Left kidney (tissue), 1 donor: ENCODE measurements at regions not wholly inside any gene's neighbourhood (a gene's known extent, or its start where the extent isn't known, plus 50 kb on each side); places are given as distances from the start of the nearest gene placed in this dataset.
"Not testable (repeated sequence)": the region's sequence is repeated elsewhere in the genome, so short reads cannot be mapped to it uniquely, and the experiment has no call there.

ENCODE experiments used
- DNase-seq: peaks from one replicate; pipeline ENCODE4 v3.0.0-alpha.2; 2013

- DNase-seq, result no peak
Observed at GRCh38 chr6:166806217-166806838, 150.0 kb downstream of the RNASET2 start.

- DNase-seq, result no peak
Observed at GRCh38 chr6:166803471-166803870, 152.9 kb downstream of the RNASET2 start.

GRCh38 chr6:166802401-166802800 is 153.9 kb downstream of the RNASET2 start:
- DNase-seq, result no peak

- no peak for DNase-seq
Observed at GRCh38 chr6:166800137-166800536, 156.2 kb downstream of the RNASET2 start.

GRCh38 chr6:166798652-166799051 is 157.7 kb downstream of the RNASET2 start:
- DNase-seq, result no peak

GRCh38 chr6:166796610-166797009 is 159.7 kb downstream of the RNASET2 start:
- DNase-seq, result no peak

- DNase-seq, result no peak
Observed at GRCh38 chr6:166795879-166796278, 160.5 kb downstream of the RNASET2 start.

GRCh38 chr6:166790808-166791207 is 163.8 kb upstream of the RPS6KA2 start:
- not testable (repeated sequence) for DNase-seq

GRCh38 chr6:166788846-166789529 is 161.9 kb upstream of the RPS6KA2 start:
- DNase-seq, result not testable (repeated sequence)

- DNase-seq, result peak; percentile 67
Observed at GRCh38 chr6:166786704-166787293, 159.7 kb upstream of the RPS6KA2 start.

GRCh38 chr6:166785131-166785530 is 158.1 kb upstream of the RPS6KA2 start:
- DNase-seq, result no peak

GRCh38 chr6:166784691-166785090 is 157.6 kb upstream of the RPS6KA2 start:
- no peak for DNase-seq

- DNase-seq, result no peak
Observed at GRCh38 chr6:166782520-166782919, 155.5 kb upstream of the RPS6KA2 start.

GRCh38 chr6:166781331-166781730 is 154.3 kb upstream of the RPS6KA2 start:
- DNase-seq, result no peak

GRCh38 chr6:166779963-166780683 is 153.1 kb upstream of the RPS6KA2 start:
- DNase-seq, result no peak

GRCh38 chr6:166779381-166779780 is 152.3 kb upstream of the RPS6KA2 start:
- no peak for DNase-seq

GRCh38 chr6:166778776-166779175 is 151.7 kb upstream of the RPS6KA2 start:
- no peak for DNase-seq

- DNase-seq, result no peak
Observed at GRCh38 chr6:166778046-166778445, 151.0 kb upstream of the RPS6KA2 start.

GRCh38 chr6:166777096-166777630 is 150.1 kb upstream of the RPS6KA2 start:
- no peak for DNase-seq

- no peak for DNase-seq
Observed at GRCh38 chr6:166776571-166776970, 149.5 kb upstream of the RPS6KA2 start.

- no peak for DNase-seq
Observed at GRCh38 chr6:166775923-166776220, 148.8 kb upstream of the RPS6KA2 start.

- DNase-seq, result peak; percentile 78
Observed at GRCh38 chr6:166775180-166775922, 148.3 kb upstream of the RPS6KA2 start.
